ENCODE measurements at regions not wholly inside any gene's neighbourhood (a gene's known extent, or its start where the extent isn't known, plus 50 kb on each side); places are given as distances from the start of the nearest gene placed in this dataset.

DNA sequence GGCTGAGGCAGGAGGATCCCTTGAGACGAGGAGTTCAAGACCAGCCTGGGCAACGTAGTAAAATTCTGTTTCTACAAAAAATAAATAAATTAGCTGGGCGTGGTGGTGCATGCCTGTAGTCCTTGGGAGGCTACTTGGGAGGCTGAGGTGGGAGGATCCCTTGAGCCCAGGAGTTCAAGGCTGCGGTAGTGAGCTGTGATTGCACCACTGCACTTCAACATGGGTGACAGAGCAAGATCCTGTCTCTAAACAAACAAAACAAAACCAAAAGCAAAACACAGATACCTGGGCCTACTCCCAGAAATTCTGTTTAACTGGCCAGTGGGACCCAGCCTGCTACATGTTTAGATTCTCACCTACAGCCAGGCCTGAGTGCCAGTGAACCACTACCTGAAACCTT lies 74.6 kb upstream of the MEDAG start:
- in situ Hi-C loops (cut with MboI): no loop called here
- FAIRE-seq (no peak), DNase-seq (ENCODE audit: low read depth, low spot score) (no peak), ATAC-seq (no peak)
- no peak overlapping the region for H3K9ac ChIP-seq (ENCODE audit: control insufficient read depth, insufficient read depth, low read length)
- no peak overlapping the region for H3K4me2 ChIP-seq (ENCODE audit: control insufficient read depth, insufficient read depth)
- no peaks in the 10 kb centered on the region for H3K79me2 ChIP-seq (ENCODE audit: control insufficient read depth, insufficient read depth, low read length)
- peaks cover 0 to 1% of the 10 kb centered on the region in 2 experiments; a peak in 1 of 4 replicates for H3K27me3 ChIP-seq (replicated peaks in 1 of 2; ENCODE audit: control insufficient read depth in 2 of 2, insufficient read depth in 2 of 2, low read length in 1 of 2)
- H3K4me1 ChIP-seq (ENCODE audit: control insufficient read depth, insufficient read depth, low read length): no peaks in the 10 kb centered on the region
- H3K9me3 ChIP-seq (replicated peaks; ENCODE audit: control insufficient read depth, insufficient read depth, low read length): no peaks in the 10 kb centered on the region
- H4K20me1 ChIP-seq (ENCODE audit: control insufficient read depth, insufficient read depth): no peaks in the 10 kb centered on the region
- ChIA-PET POLR2A (no interaction called here), RAD21 (ENCODE audit: unreplicated experiment) (no interaction called here), SMC1A (ENCODE audit: uncharacterized antibody, unreplicated experiment) (interaction anchor here (1.0 kb wide), 1 partner anchor 34 kb away, joined by 3 read pairs; no protein-coding TSS in a partner anchor), CTCF (no interaction called here)
- H3K36me3 ChIP-seq (ENCODE audit: control insufficient read depth in 2 of 2, insufficient read depth in 2 of 2, low read length in 1 of 2): no peaks in the 10 kb centered on the region
- TF ChIP-seq PAX8 (IDR thresholded peaks at IDR 0.05): no peak
- no peak for TF ChIP-seq MTA2 (IDR thresholded peaks at IDR 0.05; ENCODE audit: low read depth)
- TF ChIP-seq, protein P1, sequence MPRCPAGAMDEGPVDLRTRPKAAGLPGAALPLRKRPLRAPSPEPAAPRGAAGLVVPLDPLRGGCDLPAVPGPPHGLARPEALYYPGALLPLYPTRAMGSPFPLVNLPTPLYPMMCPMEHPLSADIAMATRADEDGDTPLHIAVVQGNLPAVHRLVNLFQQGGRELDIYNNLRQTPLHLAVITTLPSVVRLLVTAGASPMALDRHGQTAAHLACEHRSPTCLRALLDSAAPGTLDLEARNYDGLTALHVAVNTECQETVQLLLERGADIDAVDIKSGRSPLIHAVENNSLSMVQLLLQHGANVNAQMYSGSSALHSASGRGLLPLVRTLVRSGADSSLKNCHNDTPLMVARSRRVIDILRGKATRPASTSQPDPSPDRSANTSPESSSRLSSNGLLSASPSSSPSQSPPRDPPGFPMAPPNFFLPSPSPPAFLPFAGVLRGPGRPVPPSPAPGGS (IDR thresholded peaks at IDR 0.05; ENCODE audit: borderline replicate concordance, insufficient read depth, low read depth, low read length, poor library complexity, severe bottlenecking): no peak
- TF ChIP-seq, protein P2, sequence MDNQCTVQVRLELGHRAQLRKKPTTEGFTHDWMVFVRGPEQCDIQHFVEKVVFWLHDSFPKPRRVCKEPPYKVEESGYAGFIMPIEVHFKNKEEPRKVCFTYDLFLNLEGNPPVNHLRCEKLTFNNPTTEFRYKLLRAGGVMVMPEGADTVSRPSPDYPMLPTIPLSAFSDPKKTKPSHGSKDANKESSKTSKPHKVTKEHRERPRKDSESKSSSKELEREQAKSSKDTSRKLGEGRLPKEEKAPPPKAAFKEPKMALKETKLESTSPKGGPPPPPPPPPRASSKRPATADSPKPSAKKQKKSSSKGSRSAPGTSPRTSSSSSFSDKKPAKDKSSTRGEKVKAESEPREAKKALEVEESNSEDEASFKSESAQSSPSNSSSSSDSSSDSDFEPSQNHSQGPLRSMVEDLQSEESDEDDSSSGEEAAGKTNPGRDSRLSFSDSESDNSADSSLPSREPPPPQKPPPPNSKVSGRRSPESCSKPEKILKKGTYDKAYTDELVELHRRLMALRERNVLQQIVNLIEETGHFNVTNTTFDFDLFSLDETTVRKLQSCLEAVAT (IDR thresholded peaks at IDR 0.05): no peak
- TF ChIP-seq HDGF (IDR thresholded peaks at IDR 0.05): no peak
- TF ChIP-seq IRF4 (IDR thresholded peaks at IDR 0.05; ENCODE audit: low read depth, low read length): no peak
- no peak for TF ChIP-seq SMAD5 (IDR thresholded peaks at IDR 0.05; ENCODE audit: low read depth)
- TF ChIP-seq, protein P3, sequence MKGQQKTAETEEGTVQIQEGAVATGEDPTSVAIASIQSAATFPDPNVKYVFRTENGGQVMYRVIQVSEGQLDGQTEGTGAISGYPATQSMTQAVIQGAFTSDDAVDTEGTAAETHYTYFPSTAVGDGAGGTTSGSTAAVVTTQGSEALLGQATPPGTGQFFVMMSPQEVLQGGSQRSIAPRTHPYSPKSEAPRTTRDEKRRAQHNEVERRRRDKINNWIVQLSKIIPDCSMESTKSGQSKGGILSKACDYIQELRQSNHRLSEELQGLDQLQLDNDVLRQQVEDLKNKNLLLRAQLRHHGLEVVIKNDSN (IDR thresholded peaks at IDR 0.05; ENCODE audit: borderline replicate concordance, extremely low read length, insufficient read depth, low read depth, low read length): no peak
- TF ChIP-seq ZNF622 (IDR thresholded peaks at IDR 0.05): no peak
- TF ChIP-seq, protein P4, sequence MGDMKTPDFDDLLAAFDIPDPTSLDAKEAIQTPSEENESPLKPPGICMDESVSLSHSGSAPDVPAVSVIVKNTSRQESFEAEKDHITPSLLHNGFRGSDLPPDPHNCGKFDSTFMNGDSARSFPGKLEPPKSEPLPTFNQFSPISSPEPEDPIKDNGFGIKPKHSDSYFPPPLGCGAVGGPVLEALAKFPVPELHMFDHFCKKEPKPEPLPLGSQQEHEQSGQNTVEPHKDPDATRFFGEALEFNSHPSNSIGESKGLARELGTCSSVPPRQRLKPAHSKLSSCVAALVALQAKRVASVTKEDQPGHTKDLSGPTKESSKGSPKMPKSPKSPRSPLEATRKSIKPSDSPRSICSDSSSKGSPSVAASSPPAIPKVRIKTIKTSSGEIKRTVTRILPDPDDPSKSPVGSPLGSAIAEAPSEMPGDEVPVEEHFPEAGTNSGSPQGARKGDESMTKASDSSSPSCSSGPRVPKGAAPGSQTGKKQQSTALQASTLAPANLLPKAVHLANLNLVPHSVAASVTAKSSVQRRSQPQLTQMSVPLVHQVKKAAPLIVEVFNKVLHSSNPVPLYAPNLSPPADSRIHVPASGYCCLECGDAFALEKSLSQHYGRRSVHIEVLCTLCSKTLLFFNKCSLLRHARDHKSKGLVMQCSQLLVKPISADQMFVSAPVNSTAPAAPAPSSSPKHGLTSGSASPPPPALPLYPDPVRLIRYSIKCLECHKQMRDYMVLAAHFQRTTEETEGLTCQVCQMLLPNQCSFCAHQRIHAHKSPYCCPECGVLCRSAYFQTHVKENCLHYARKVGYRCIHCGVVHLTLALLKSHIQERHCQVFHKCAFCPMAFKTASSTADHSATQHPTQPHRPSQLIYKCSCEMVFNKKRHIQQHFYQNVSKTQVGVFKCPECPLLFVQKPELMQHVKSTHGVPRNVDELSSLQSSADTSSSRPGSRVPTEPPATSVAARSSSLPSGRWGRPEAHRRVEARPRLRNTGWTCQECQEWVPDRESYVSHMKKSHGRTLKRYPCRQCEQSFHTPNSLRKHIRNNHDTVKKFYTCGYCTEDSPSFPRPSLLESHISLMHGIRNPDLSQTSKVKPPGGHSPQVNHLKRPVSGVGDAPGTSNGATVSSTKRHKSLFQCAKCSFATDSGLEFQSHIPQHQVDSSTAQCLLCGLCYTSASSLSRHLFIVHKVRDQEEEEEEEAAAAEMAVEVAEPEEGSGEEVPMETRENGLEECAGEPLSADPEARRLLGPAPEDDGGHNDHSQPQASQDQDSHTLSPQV (IDR thresholded peaks at IDR 0.05): no peak
- TF ChIP-seq HDAC6 (IDR thresholded peaks at IDR 0.05; ENCODE audit: unreplicated experiment): no peak
- TF ChIP-seq NRF1 (conservative IDR thresholded peaks at IDR 0.05; ENCODE audit: low read depth, low read length): no peak
- no peak for TF ChIP-seq SUZ12 (IDR thresholded peaks at IDR 0.05; ENCODE audit: unreplicated experiment)
- no peak for TF ChIP-seq FOS (IDR thresholded peaks at IDR 0.05; ENCODE audit: borderline replicate concordance, extremely low read depth, insufficient read length)
- TF ChIP-seq, protein P5, sequence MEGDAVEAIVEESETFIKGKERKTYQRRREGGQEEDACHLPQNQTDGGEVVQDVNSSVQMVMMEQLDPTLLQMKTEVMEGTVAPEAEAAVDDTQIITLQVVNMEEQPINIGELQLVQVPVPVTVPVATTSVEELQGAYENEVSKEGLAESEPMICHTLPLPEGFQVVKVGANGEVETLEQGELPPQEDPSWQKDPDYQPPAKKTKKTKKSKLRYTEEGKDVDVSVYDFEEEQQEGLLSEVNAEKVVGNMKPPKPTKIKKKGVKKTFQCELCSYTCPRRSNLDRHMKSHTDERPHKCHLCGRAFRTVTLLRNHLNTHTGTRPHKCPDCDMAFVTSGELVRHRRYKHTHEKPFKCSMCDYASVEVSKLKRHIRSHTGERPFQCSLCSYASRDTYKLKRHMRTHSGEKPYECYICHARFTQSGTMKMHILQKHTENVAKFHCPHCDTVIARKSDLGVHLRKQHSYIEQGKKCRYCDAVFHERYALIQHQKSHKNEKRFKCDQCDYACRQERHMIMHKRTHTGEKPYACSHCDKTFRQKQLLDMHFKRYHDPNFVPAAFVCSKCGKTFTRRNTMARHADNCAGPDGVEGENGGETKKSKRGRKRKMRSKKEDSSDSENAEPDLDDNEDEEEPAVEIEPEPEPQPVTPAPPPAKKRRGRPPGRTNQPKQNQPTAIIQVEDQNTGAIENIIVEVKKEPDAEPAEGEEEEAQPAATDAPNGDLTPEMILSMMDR (IDR thresholded peaks at IDR 0.05 in 2 of 3, conservative IDR thresholded peaks at IDR 0.05 in 1 of 3; ENCODE audit: control insufficient read depth in 2 of 3, extremely low read depth in 1 of 3, insufficient read depth in 1 of 3, low read depth in 3 of 3, low read length in 3 of 3): no peak
- 47% methylated on average over 4 of the region's 4 CpGs for WGBS (ENCODE audit: insufficient coverage, insufficient replicate concordance, low lambda C conversion rate, missing lambda C conversion rate)
- BruUV-seq (replicated peaks): no TSS peak
- intact Hi-C loops (cut with micrococcal nuclease; ENCODE audit: unreplicated experiment): no loop called here
- no peak overlapping the region for H3K27ac ChIP-seq (ENCODE audit: control insufficient read depth, insufficient read depth)
- no peak overlapping the region for H2AFZ ChIP-seq (ENCODE audit: control insufficient read depth, low read depth, low read length)
- no peak overlapping the region for H3K4me3 ChIP-seq

Data from GM12878 (cell line).